ENCODE measurements at regions not wholly inside any gene's neighbourhood (a gene's known extent, or its start where the extent isn't known, plus 50 kb on each side); places are given as distances from the start of the nearest gene placed in this dataset.

GRCh38 chr11:116424615-116425261 lies 348.0 kb downstream of the BUD13 start:
- no peak for DNase-seq (ENCODE audit: low read depth, low spot score)
- H3K27ac ChIP-seq: no peak overlapping the region

GRCh38 chr11:116422956-116423600 lies 349.7 kb downstream of the BUD13 start:
- no peak overlapping the region for H3K27ac ChIP-seq
- no peak for DNase-seq (ENCODE audit: low read depth, low spot score)

GRCh38 chr11:116422556-116422955 lies 350.2 kb downstream of the BUD13 start:
- no peak overlapping the region for H3K27ac ChIP-seq

GRCh38 chr11:116421529-116422185 lies 351.1 kb downstream of the BUD13 start:
- no peak for DNase-seq (ENCODE audit: low read depth, low spot score)
- H3K27ac ChIP-seq: no peak overlapping the region

More at GRCh38 chr11:116422556-116422955, 350.2 kb downstream of the BUD13 start:
- DNase-seq (ENCODE audit: low read depth, low spot score): no peak

GRCh38 chr11:116420770-116421528 lies 351.8 kb downstream of the BUD13 start:
- DNase-seq (ENCODE audit: low read depth, low spot score): peak; percentile 67
- no peak overlapping the region for H3K27ac ChIP-seq

GRCh38 chr11:116420030-116420429 lies 352.8 kb downstream of the BUD13 start:
- DNase-seq (ENCODE audit: low read depth, low spot score): no peak

GRCh38 chr11:116418388-116419041 lies 354.3 kb downstream of the BUD13 start:
- no peak overlapping the region for H3K27ac ChIP-seq

More at GRCh38 chr11:116420030-116420429, 352.8 kb downstream of the BUD13 start:
- H3K27ac ChIP-seq: no peak overlapping the region

GRCh38 chr11:116416852-116417251 lies 355.9 kb downstream of the BUD13 start:
- H3K27ac ChIP-seq: no peak overlapping the region
- no peak for DNase-seq (ENCODE audit: low read depth, low spot score)

More at GRCh38 chr11:116418388-116419041, 354.3 kb downstream of the BUD13 start:
- DNase-seq (ENCODE audit: low read depth, low spot score): no peak

GRCh38 chr11:116415095-116415494 lies 357.7 kb downstream of the BUD13 start:
- no peak for DNase-seq (ENCODE audit: low read depth, low spot score)

GRCh38 chr11:116414357-116414880 lies 358.4 kb downstream of the BUD13 start:
- DNase-seq (ENCODE audit: low read depth, low spot score): no peak
- H3K27ac ChIP-seq: no peak overlapping the region

More at GRCh38 chr11:116415095-116415494, 357.7 kb downstream of the BUD13 start:
- no peak overlapping the region for H3K27ac ChIP-seq

GRCh38 chr11:116413301-116414242 lies 359.2 kb downstream of the BUD13 start:
- H3K27ac ChIP-seq: no peak overlapping the region
- DNase-seq (ENCODE audit: low read depth, low spot score): no peak

GRCh38 chr11:116412118-116412889 lies 360.5 kb downstream of the BUD13 start:
- no peak overlapping the region for H3K27ac ChIP-seq
- DNase-seq (ENCODE audit: low read depth, low spot score): peak; percentile 34

- DNase-seq (ENCODE audit: low read depth, low spot score): no peak
- H3K27ac ChIP-seq: no peak overlapping the region
Observed at GRCh38 chr11:116409238-116409637, 363.5 kb downstream of the BUD13 start.

GRCh38 chr11:116406042-116406441 lies 366.7 kb downstream of the BUD13 start:
- no peak overlapping the region for H3K27ac ChIP-seq
- DNase-seq (ENCODE audit: low read depth, low spot score): peak; percentile 16

GRCh38 chr11:116404462-116404798 lies 368.4 kb downstream of the BUD13 start:
- no peak overlapping the region for H3K27ac ChIP-seq
- DNase-seq (ENCODE audit: low read depth, low spot score): no peak

- no peak for DNase-seq (ENCODE audit: low read depth, low spot score)
- no peak overlapping the region for H3K27ac ChIP-seq
Observed at GRCh38 chr11:116403794-116404461, 368.9 kb downstream of the BUD13 start.

- no peak overlapping the region for H3K27ac ChIP-seq
- DNase-seq (ENCODE audit: low read depth, low spot score): no peak
Observed at GRCh38 chr11:116400081-116400480, 372.7 kb downstream of the BUD13 start.
